ENCODE measurements at regions not wholly inside any gene's neighbourhood (a gene's known extent, or its start where the extent isn't known, plus 50 kb on each side); places are given as distances from the start of the nearest gene placed in this dataset.

- no peaks in the 10 kb centered on the region for H3K4me1 ChIP-seq (ENCODE audit: control insufficient read depth in 1 of 2, insufficient read depth in 1 of 2, low read depth in 1 of 2, low read length in 1 of 2)
- no peak for TF ChIP-seq CTCF (IDR thresholded peaks at IDR 0.05)
- no peaks in the 10 kb centered on the region for H3K36me3 ChIP-seq
- H3K27me3 ChIP-seq = no peaks in the 10 kb centered on the region
- no peaks in the 10 kb centered on the region for H3K9me3 ChIP-seq
- no peak overlapping the region for H3K27ac ChIP-seq
- H3K4me3 ChIP-seq (ENCODE audit: low read depth in 1 of 2, low read length in 1 of 2) = no peak overlapping the region
Observed at GRCh38 chr2:120858361-120859106, 122.9 kb downstream of the GLI2 start.

GRCh38 chr2:120859128-120859527 is 123.5 kb downstream of the GLI2 start:
- Histone ChIP-seq H3K4me1 (ENCODE audit: control insufficient read depth in 1 of 2, insufficient read depth in 1 of 2, low read depth in 1 of 2, low read length in 1 of 2) (no peaks in the 10 kb centered on the region), H3K27ac (no peak overlapping the region), H3K36me3 (no peaks in the 10 kb centered on the region), H3K9me3 (no peaks in the 10 kb centered on the region), H3K4me3 (ENCODE audit: low read depth in 1 of 2, low read length in 1 of 2) (no peak overlapping the region), H3K27me3 (no peaks in the 10 kb centered on the region)
- TF ChIP-seq CTCF (IDR thresholded peaks at IDR 0.05) = no peak

GRCh38 chr2:120859814-120860578 is 124.3 kb downstream of the GLI2 start:
- no peak for TF ChIP-seq CTCF (IDR thresholded peaks at IDR 0.05)
- no peak overlapping the region for H3K27ac ChIP-seq
- no peak overlapping the region for H3K4me3 ChIP-seq (ENCODE audit: low read depth in 1 of 2, low read length in 1 of 2)
- no peaks in the 10 kb centered on the region for H3K27me3 ChIP-seq
- no peaks in the 10 kb centered on the region for H3K9me3 ChIP-seq
- no peaks in the 10 kb centered on the region for H3K36me3 ChIP-seq
- no peaks in the 10 kb centered on the region for H3K4me1 ChIP-seq (ENCODE audit: control insufficient read depth in 1 of 2, insufficient read depth in 1 of 2, low read depth in 1 of 2, low read length in 1 of 2)

GRCh38 chr2:120860579-120860922 is 124.9 kb downstream of the GLI2 start:
- H3K27ac ChIP-seq = no peak overlapping the region
- TF ChIP-seq CTCF (IDR thresholded peaks at IDR 0.05) = no peak
- no peaks in the 10 kb centered on the region for H3K9me3 ChIP-seq
- H3K27me3 ChIP-seq = peaks cover 5% of the 10 kb centered on the region
- no peaks in the 10 kb centered on the region for H3K4me1 ChIP-seq (ENCODE audit: control insufficient read depth in 1 of 2, insufficient read depth in 1 of 2, low read depth in 1 of 2, low read length in 1 of 2)
- no peak overlapping the region for H3K4me3 ChIP-seq (ENCODE audit: low read depth in 1 of 2, low read length in 1 of 2)
- no peaks in the 10 kb centered on the region for H3K36me3 ChIP-seq

GRCh38 chr2:120861191-120861575 is 125.5 kb downstream of the GLI2 start:
- H3K27me3 ChIP-seq = peaks cover 12% of the 10 kb centered on the region
- no peaks in the 10 kb centered on the region for H3K4me1 ChIP-seq (ENCODE audit: control insufficient read depth in 1 of 2, insufficient read depth in 1 of 2, low read depth in 1 of 2, low read length in 1 of 2)
- TF ChIP-seq CTCF (IDR thresholded peaks at IDR 0.05) = no peak
- no peak overlapping the region for H3K4me3 ChIP-seq (ENCODE audit: low read depth in 1 of 2, low read length in 1 of 2)
- no peak overlapping the region for H3K27ac ChIP-seq
- H3K9me3 ChIP-seq = no peaks in the 10 kb centered on the region
- no peaks in the 10 kb centered on the region for H3K36me3 ChIP-seq
